ENCODE measurements at regions not wholly inside any gene's neighbourhood (a gene's known extent, or its start where the extent isn't known, plus 50 kb on each side); places are given as distances from the start of the nearest gene placed in this dataset.
A peak's percentile ranks its signal among the peaks of the same experiment; 100 is the strongest.

GRCh38 chr4:81789158-81789557, 317.5 kb upstream of the RASGEF1B start:
- Histone ChIP-seq H3K27me3 (ENCODE audit: control insufficient read depth in 1 of 2, insufficient read depth in 1 of 2, low read length in 2 of 2) (no peaks in the 10 kb centered on the region), H2BK5ac (ENCODE audit: low read depth, low read length, poor library complexity, severe bottlenecking) (no peak overlapping the region), H2BK120ac (ENCODE audit: low read depth, low read length) (no peak overlapping the region), H3K79me1 (replicated peaks; ENCODE audit: low read length, poor library complexity, severe bottlenecking) (no peaks in the 10 kb centered on the region), H4K91ac (ENCODE audit: low read length) (no peak overlapping the region), H3K14ac (ENCODE audit: low read length in 2 of 2) (no peak overlapping the region), H2AK5ac (ENCODE audit: low read length, severe bottlenecking) (no peak overlapping the region), H3K9ac (ENCODE audit: low read length) (no peak overlapping the region), H2AFZ (ENCODE audit: low read depth, low read length) (no peak overlapping the region), H3K36me3 (ENCODE audit: control insufficient read depth in 1 of 2, insufficient read depth in 2 of 2, low read depth in 1 of 2, low read length in 2 of 2) (no peaks in the 10 kb centered on the region), H2BK15ac (ENCODE audit: low read depth, poor library complexity, severe bottlenecking) (no peak overlapping the region), H3K4me1 (ENCODE audit: control insufficient read depth, insufficient read depth, low read depth, low read length) (peaks cover 1% of the 10 kb centered on the region), H3K23ac (ENCODE audit: low read length in 2 of 2) (no peak overlapping the region), H3K4ac (ENCODE audit: low read depth in 1 of 2, low read length in 2 of 2) (no peak overlapping the region), H3K4me3 (ENCODE audit: insufficient read depth in 1 of 2, low read depth in 1 of 2, low read length in 2 of 2) (no peak overlapping the region), H3K18ac (ENCODE audit: low read depth in 1 of 2, low read length in 2 of 2) (no peak overlapping the region), H4K8ac (ENCODE audit: low read length) (no peak overlapping the region), H3K9me3 (ENCODE audit: control insufficient read depth, low read length) (no peaks in the 10 kb centered on the region), H3K4me2 (ENCODE audit: low read length, poor library complexity, severe bottlenecking) (no peak overlapping the region), H3K27ac (ENCODE audit: low read length, poor library complexity, severe bottlenecking) (no peak overlapping the region), H2BK12ac (ENCODE audit: low read length in 2 of 2) (no peak overlapping the region)
- DNase-seq, result no peak

- H3K4me3 ChIP-seq (ENCODE audit: insufficient read depth in 1 of 2, low read depth in 1 of 2, low read length in 2 of 2), result no peak overlapping the region
- H2BK120ac ChIP-seq (ENCODE audit: low read depth, low read length), result no peak overlapping the region
- H4K91ac ChIP-seq (ENCODE audit: low read length), result no peak overlapping the region
- H3K4ac ChIP-seq (ENCODE audit: low read depth in 1 of 2, low read length in 2 of 2), result no peak overlapping the region
- H2AK5ac ChIP-seq (ENCODE audit: low read length, severe bottlenecking), result no peak overlapping the region
- DNase-seq, result no peak
- no peak overlapping the region for H2BK15ac ChIP-seq (ENCODE audit: low read depth, poor library complexity, severe bottlenecking)
- no peaks in the 10 kb centered on the region for H3K79me1 ChIP-seq (replicated peaks; ENCODE audit: low read length, poor library complexity, severe bottlenecking)
- no peak overlapping the region for H3K14ac ChIP-seq (ENCODE audit: low read length in 2 of 2)
- no peak overlapping the region for H2AFZ ChIP-seq (ENCODE audit: low read depth, low read length)
- H3K4me1 ChIP-seq (ENCODE audit: control insufficient read depth, insufficient read depth, low read depth, low read length), result peaks cover 1% of the 10 kb centered on the region
- no peaks in the 10 kb centered on the region for H3K27me3 ChIP-seq (ENCODE audit: control insufficient read depth in 1 of 2, insufficient read depth in 1 of 2, low read length in 2 of 2)
- 73% methylated on average over 1 of the region's 1 CpG for WGBS
- no peak overlapping the region for H2BK12ac ChIP-seq (ENCODE audit: low read length in 2 of 2)
- no peak overlapping the region for H3K23ac ChIP-seq (ENCODE audit: low read length in 2 of 2)
- H3K27ac ChIP-seq (ENCODE audit: low read length, poor library complexity, severe bottlenecking), result no peak overlapping the region
- H3K9me3 ChIP-seq (ENCODE audit: control insufficient read depth, low read length), result no peaks in the 10 kb centered on the region
- no peak overlapping the region for H2BK5ac ChIP-seq (ENCODE audit: low read depth, low read length, poor library complexity, severe bottlenecking)
- H3K9ac ChIP-seq (ENCODE audit: low read length), result no peak overlapping the region
- H3K4me2 ChIP-seq (ENCODE audit: low read length, poor library complexity, severe bottlenecking), result no peak overlapping the region
- H3K36me3 ChIP-seq (ENCODE audit: control insufficient read depth in 1 of 2, insufficient read depth in 2 of 2, low read depth in 1 of 2, low read length in 2 of 2), result no peaks in the 10 kb centered on the region
- H4K8ac ChIP-seq (ENCODE audit: low read length), result no peak overlapping the region
- H3K18ac ChIP-seq (ENCODE audit: low read depth in 1 of 2, low read length in 2 of 2), result no peak overlapping the region
These were observed 315.1 kb upstream of the RASGEF1B start for GRCh38 chr4:81786766-81787165.

- Histone ChIP-seq H3K27ac (ENCODE audit: low read length, poor library complexity, severe bottlenecking) (no peak overlapping the region), H3K4me3 (ENCODE audit: insufficient read depth in 1 of 2, low read depth in 1 of 2, low read length in 2 of 2) (no peak overlapping the region), H2BK5ac (ENCODE audit: low read depth, low read length, poor library complexity, severe bottlenecking) (no peak overlapping the region), H3K4me1 (ENCODE audit: control insufficient read depth, insufficient read depth, low read depth, low read length) (peaks cover 1% of the 10 kb centered on the region), H2AFZ (ENCODE audit: low read depth, low read length) (no peak overlapping the region), H4K91ac (ENCODE audit: low read length) (no peak overlapping the region), H3K18ac (ENCODE audit: low read depth in 1 of 2, low read length in 2 of 2) (no peak overlapping the region), H3K27me3 (ENCODE audit: control insufficient read depth in 1 of 2, insufficient read depth in 1 of 2, low read length in 2 of 2) (no peaks in the 10 kb centered on the region), H4K8ac (ENCODE audit: low read length) (no peak overlapping the region), H3K14ac (ENCODE audit: low read length in 2 of 2) (no peak overlapping the region), H3K9me3 (ENCODE audit: control insufficient read depth, low read length) (no peaks in the 10 kb centered on the region), H2BK12ac (ENCODE audit: low read length in 2 of 2) (no peak overlapping the region), H3K36me3 (ENCODE audit: control insufficient read depth in 1 of 2, insufficient read depth in 2 of 2, low read depth in 1 of 2, low read length in 2 of 2) (no peaks in the 10 kb centered on the region), H2BK120ac (ENCODE audit: low read depth, low read length) (no peak overlapping the region), H3K4ac (ENCODE audit: low read depth in 1 of 2, low read length in 2 of 2) (no peak overlapping the region), H3K79me1 (replicated peaks; ENCODE audit: low read length, poor library complexity, severe bottlenecking) (no peaks in the 10 kb centered on the region), H3K9ac (ENCODE audit: low read length) (no peak overlapping the region), H2BK15ac (ENCODE audit: low read depth, poor library complexity, severe bottlenecking) (no peak overlapping the region), H2AK5ac (ENCODE audit: low read length, severe bottlenecking) (no peak overlapping the region), H3K23ac (ENCODE audit: low read length in 2 of 2) (no peak overlapping the region), H3K4me2 (ENCODE audit: low read length, poor library complexity, severe bottlenecking) (no peak overlapping the region)
- peak; percentile 58 for DNase-seq
- WGBS, result 34% methylated on average over 3 of the region's 4 CpGs
These were observed 314.5 kb upstream of the RASGEF1B start for GRCh38 chr4:81786063-81786763.

GRCh38 chr4:81785338-81785737, 313.6 kb upstream of the RASGEF1B start:
- no peak overlapping the region for H3K23ac ChIP-seq (ENCODE audit: low read length in 2 of 2)
- peaks cover 1% of the 10 kb centered on the region for H3K4me1 ChIP-seq (ENCODE audit: control insufficient read depth, insufficient read depth, low read depth, low read length)
- H2BK5ac ChIP-seq (ENCODE audit: low read depth, low read length, poor library complexity, severe bottlenecking), result no peak overlapping the region
- WGBS, result 100% methylated on average over 2 of the region's 4 CpGs
- no peak overlapping the region for H2BK120ac ChIP-seq (ENCODE audit: low read depth, low read length)
- no peaks in the 10 kb centered on the region for H3K27me3 ChIP-seq (ENCODE audit: control insufficient read depth in 1 of 2, insufficient read depth in 1 of 2, low read length in 2 of 2)
- no peaks in the 10 kb centered on the region for H3K79me1 ChIP-seq (replicated peaks; ENCODE audit: low read length, poor library complexity, severe bottlenecking)
- no peak overlapping the region for H3K4me2 ChIP-seq (ENCODE audit: low read length, poor library complexity, severe bottlenecking)
- no peak overlapping the region for H2BK15ac ChIP-seq (ENCODE audit: low read depth, poor library complexity, severe bottlenecking)
- no peak overlapping the region for H3K4me3 ChIP-seq (ENCODE audit: insufficient read depth in 1 of 2, low read depth in 1 of 2, low read length in 2 of 2)
- no peak overlapping the region for H2AFZ ChIP-seq (ENCODE audit: low read depth, low read length)
- H2BK12ac ChIP-seq (ENCODE audit: low read length in 2 of 2), result no peak overlapping the region
- no peak overlapping the region for H3K9ac ChIP-seq (ENCODE audit: low read length)
- no peak overlapping the region for H3K18ac ChIP-seq (ENCODE audit: low read depth in 1 of 2, low read length in 2 of 2)
- DNase-seq, result no peak
- no peaks in the 10 kb centered on the region for H3K9me3 ChIP-seq (ENCODE audit: control insufficient read depth, low read length)
- no peak overlapping the region for H4K91ac ChIP-seq (ENCODE audit: low read length)
- no peaks in the 10 kb centered on the region for H3K36me3 ChIP-seq (ENCODE audit: control insufficient read depth in 1 of 2, insufficient read depth in 2 of 2, low read depth in 1 of 2, low read length in 2 of 2)
- H3K4ac ChIP-seq (ENCODE audit: low read depth in 1 of 2, low read length in 2 of 2), result no peak overlapping the region
- H2AK5ac ChIP-seq (ENCODE audit: low read length, severe bottlenecking), result no peak overlapping the region
- H4K8ac ChIP-seq (ENCODE audit: low read length), result no peak overlapping the region
- H3K27ac ChIP-seq (ENCODE audit: low read length, poor library complexity, severe bottlenecking), result no peak overlapping the region
- no peak overlapping the region for H3K14ac ChIP-seq (ENCODE audit: low read length in 2 of 2)

Measured in mesenchymal stem cell (in vitro differentiated cells and primary cell).